Panc1 (cell line): ENCODE measurements at regions not wholly inside any gene's neighbourhood (a gene's known extent, or its start where the extent isn't known, plus 50 kb on each side); places are given as distances from the start of the nearest gene placed in this dataset.

Source experiments
- POLR2AphosphoS5 ChIP-seq: IDR thresholded peaks from 2 replicates; pipeline ENCODE4 v1.6.1; 2012; ENCODE audit warnings: mild to moderate bottlenecking, low read depth, low read length, moderate library complexity
- TF ChIP-seq, protein P1 (sequence below): fragments of 450-650 bp; IDR thresholded peaks from 2 replicates; pipeline ENCODE4 v1.5.1; 2017; ENCODE audit warnings: mild to moderate bottlenecking

DNA sequence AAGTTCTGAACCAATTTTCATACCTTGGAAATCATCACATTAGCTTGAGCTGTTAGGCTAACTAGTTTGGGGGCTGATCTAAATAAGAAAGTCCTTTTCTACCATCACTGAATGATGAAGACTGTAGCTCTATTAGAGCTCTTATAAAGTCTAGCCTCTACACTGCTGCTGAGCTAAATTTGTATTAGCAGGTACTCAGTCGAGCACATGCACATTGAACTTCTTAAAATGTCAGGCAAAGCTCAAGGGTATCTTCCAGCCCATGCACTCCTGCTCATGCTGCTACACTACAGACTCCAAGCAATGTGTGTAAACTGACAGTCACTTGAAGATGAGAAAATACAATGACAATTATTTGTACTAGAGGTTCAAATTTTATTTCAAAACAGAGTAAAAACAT lies 158.8 kb upstream of the TMEM229A start:
- no peak for TF ChIP-seq POLR2AphosphoS5
- TF ChIP-seq, protein P1, sequence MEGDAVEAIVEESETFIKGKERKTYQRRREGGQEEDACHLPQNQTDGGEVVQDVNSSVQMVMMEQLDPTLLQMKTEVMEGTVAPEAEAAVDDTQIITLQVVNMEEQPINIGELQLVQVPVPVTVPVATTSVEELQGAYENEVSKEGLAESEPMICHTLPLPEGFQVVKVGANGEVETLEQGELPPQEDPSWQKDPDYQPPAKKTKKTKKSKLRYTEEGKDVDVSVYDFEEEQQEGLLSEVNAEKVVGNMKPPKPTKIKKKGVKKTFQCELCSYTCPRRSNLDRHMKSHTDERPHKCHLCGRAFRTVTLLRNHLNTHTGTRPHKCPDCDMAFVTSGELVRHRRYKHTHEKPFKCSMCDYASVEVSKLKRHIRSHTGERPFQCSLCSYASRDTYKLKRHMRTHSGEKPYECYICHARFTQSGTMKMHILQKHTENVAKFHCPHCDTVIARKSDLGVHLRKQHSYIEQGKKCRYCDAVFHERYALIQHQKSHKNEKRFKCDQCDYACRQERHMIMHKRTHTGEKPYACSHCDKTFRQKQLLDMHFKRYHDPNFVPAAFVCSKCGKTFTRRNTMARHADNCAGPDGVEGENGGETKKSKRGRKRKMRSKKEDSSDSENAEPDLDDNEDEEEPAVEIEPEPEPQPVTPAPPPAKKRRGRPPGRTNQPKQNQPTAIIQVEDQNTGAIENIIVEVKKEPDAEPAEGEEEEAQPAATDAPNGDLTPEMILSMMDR, result no peak
